Keratinocyte (primary cell): ENCODE measurements at regions not wholly inside any gene's neighbourhood (a gene's known extent, or its start where the extent isn't known, plus 50 kb on each side); places are given as distances from the start of the nearest gene placed in this dataset.

Experiments
- DNase-seq: peaks from one replicate; pipeline ENCODE4 v3.0.0-alpha.2; 2011; ENCODE audit warnings: low read depth, missing footprints, low spot score
- FAIRE-seq: peaks from 2 replicates; lab custom pipeline; 2011; peaks lifted over from hg19 to GRCh38; lab: Jason Lieb, UNC
- H2AFZ ChIP-seq: 2 replicates; pipeline ENCODE4 v1.6.0; 2012; ENCODE audit warnings: low read length, control low read depth, inconsistent platforms; ENCODE audit not compliant: control insufficient read depth
- H3K27ac ChIP-seq: 2 replicates; pipeline ENCODE4 v1.5.1; 2011; ENCODE audit warnings: low read length; ENCODE audit not compliant: control insufficient read depth, insufficient read depth
- H3K27me3 ChIP-seq: 3 replicates; pipeline ENCODE4 v1.6.0; 2011; ENCODE audit warnings: low read length; ENCODE audit not compliant: control insufficient read depth, insufficient read depth; ENCODE audit errors: extremely low read depth
- H3K36me3 ChIP-seq, 2 experiments: 2 replicates in 1 of 2; 3 replicates in 1 of 2; pipeline ENCODE4 v1.5.1; 2011; ENCODE audit warnings: low read length in 2 of 2, mild to moderate bottlenecking in 1 of 2; ENCODE audit not compliant: control insufficient read depth in 2 of 2, insufficient read depth in 2 of 2; ENCODE audit errors: extremely low read depth in 1 of 2
- H3K4me1 ChIP-seq: 3 replicates; pipeline ENCODE4 v1.5.1; 2011; ENCODE audit warnings: low read length; ENCODE audit not compliant: control insufficient read depth, insufficient read depth; ENCODE audit errors: extremely low read depth
- H3K4me2 ChIP-seq: 3 replicates; pipeline ENCODE4 v1.6.0; 2011; ENCODE audit warnings: low read depth, low read length; ENCODE audit not compliant: control insufficient read depth, insufficient read depth; ENCODE audit errors: extremely low read depth
- H3K4me3 ChIP-seq, 3 experiments: fragments of 200-600 bp in 1 of 3; sonication (generic) in 1 of 3; 2 replicates in 2 of 3; 3 replicates in 1 of 3; pipeline ENCODE4 v1.5.1; 2011 to 2016; ENCODE audit warnings: low read length in 3 of 3, mild to moderate bottlenecking in 3 of 3, control low read depth in 2 of 3, inconsistent platforms in 1 of 3, low read depth in 1 of 3, mixed read lengths in 1 of 3, mixed run types in 1 of 3, moderate library complexity in 1 of 3; ENCODE audit not compliant: control insufficient read depth in 2 of 3, insufficient read depth in 2 of 3; ENCODE audit errors: extremely low read depth in 1 of 3
- H3K79me2 ChIP-seq: 2 replicates; pipeline ENCODE4 v1.6.0; 2012; ENCODE audit warnings: low read length; ENCODE audit not compliant: control insufficient read depth, insufficient read depth
- H3K9ac ChIP-seq: 3 replicates; pipeline ENCODE4 v1.6.0; 2011; ENCODE audit warnings: low read length; ENCODE audit not compliant: control insufficient read depth, insufficient read depth; ENCODE audit errors: extremely low read depth
- H3K9me1 ChIP-seq: 3 replicates; pipeline ENCODE4 v1.6.0; 2011; ENCODE audit warnings: low read length; ENCODE audit not compliant: control insufficient read depth, insufficient read depth; ENCODE audit errors: extremely low read depth
- H3K9me3 ChIP-seq: 2 replicates; pipeline ENCODE4 v1.5.1; 2012; ENCODE audit warnings: low read depth, low read length; ENCODE audit not compliant: control insufficient read depth
- H4K20me1 ChIP-seq: 3 replicates; pipeline ENCODE4 v1.6.0; 2011; ENCODE audit warnings: low read length; ENCODE audit not compliant: control insufficient read depth, insufficient read depth; ENCODE audit errors: extremely low read depth
- CTCF ChIP-seq, 3 experiments: IDR thresholded peaks in 1 of 3; conservative IDR thresholded peaks in 1 of 3; optimal IDR thresholded peaks in 1 of 3; 2 replicates in 2 of 3; 3 replicates in 1 of 3; pipeline versions ENCODE3 to v1.5.1; 2011; ENCODE audit warnings: low read length in 3 of 3, mild to moderate bottlenecking in 3 of 3, moderate library complexity in 2 of 3, control low read depth in 1 of 3, inconsistent platforms in 1 of 3; ENCODE audit not compliant: insufficient read depth in 2 of 3; ENCODE audit errors: extremely low read depth in 1 of 3
- EZH2 ChIP-seq: IDR thresholded peaks from one replicate; pipeline ENCODE4 v1.6.1; 2012; ENCODE audit warnings: inconsistent platforms, mild to moderate bottlenecking, low read length, moderate library complexity
- dilution Hi-C: fragments of 300-500 bp; cut with MboI; formaldehyde crosslinking; loops from one replicate; pipeline ENCODE4 v1.7.0; 2020; ENCODE audit warnings: low sequenced_read_pairs; ENCODE audit not compliant: extremely low pct_ligation_motif_present

GRCh38 chr10:69732826-69733150, 68.9 kb upstream of the COL13A1 start:
- dilution Hi-C loops, result no loop called here
- no peak overlapping the region for H3K9ac ChIP-seq
- no peak overlapping the region for H2AFZ ChIP-seq
- H3K27me3 ChIP-seq, result no peaks in the 10 kb centered on the region
- DNase-seq, result no peak
- no peak overlapping the region for H3K4me3 ChIP-seq
- no peaks in the 10 kb centered on the region for H3K9me1 ChIP-seq
- peaks cover 42% of the 10 kb centered on the region for H3K4me1 ChIP-seq
- no peaks in the 10 kb centered on the region for H3K9me3 ChIP-seq
- H4K20me1 ChIP-seq, result no peaks in the 10 kb centered on the region
- FAIRE-seq, result no peak
- H3K36me3 ChIP-seq, result no peaks in the 10 kb centered on the region
- no peak overlapping the region for H3K27ac ChIP-seq
- no peaks in the 10 kb centered on the region for H3K79me2 ChIP-seq
- H3K4me2 ChIP-seq, result no peak overlapping the region
- TF ChIP-seq CTCF (optimal IDR thresholded peaks at IDR 0.05 in 1 of 3, IDR thresholded peaks at IDR 0.05 in 1 of 3, conservative IDR thresholded peaks at IDR 0.05 in 1 of 3; ENCODE audit: extremely low read depth in 1 of 3, insufficient read depth in 2 of 3, low read length in 3 of 3), result no peak

GRCh38 chr10:69733791-69734261, 67.9 kb upstream of the COL13A1 start:
- H3K9me3 ChIP-seq, result no peaks in the 10 kb centered on the region
- H3K27ac ChIP-seq, result no peak overlapping the region
- H3K9ac ChIP-seq, result no peak overlapping the region
- no peaks in the 10 kb centered on the region for H3K27me3 ChIP-seq
- H3K36me3 ChIP-seq, result no peaks in the 10 kb centered on the region
- H4K20me1 ChIP-seq, result no peaks in the 10 kb centered on the region
- TF ChIP-seq EZH2 (no peak), CTCF (optimal IDR thresholded peaks at IDR 0.05 in 1 of 3, IDR thresholded peaks at IDR 0.05 in 1 of 3, conservative IDR thresholded peaks at IDR 0.05 in 1 of 3; ENCODE audit: extremely low read depth in 1 of 3, insufficient read depth in 2 of 3, low read length in 3 of 3) (no peak)
- H3K4me1 ChIP-seq, result peaks cover 32% of the 10 kb centered on the region
- FAIRE-seq (peak; percentile 29), DNase-seq (no peak)
- dilution Hi-C loops, result no loop called here
- no peaks in the 10 kb centered on the region for H3K79me2 ChIP-seq
- H2AFZ ChIP-seq, result no peak overlapping the region
- H3K4me2 ChIP-seq, result no peak overlapping the region
- H3K4me3 ChIP-seq, result no peak overlapping the region
- H3K9me1 ChIP-seq, result no peaks in the 10 kb centered on the region
